ENCODE measurements at regions not wholly inside any gene's neighbourhood (a gene's known extent, or its start where the extent isn't known, plus 50 kb on each side); places are given as distances from the start of the nearest gene placed in this dataset.

DNA sequence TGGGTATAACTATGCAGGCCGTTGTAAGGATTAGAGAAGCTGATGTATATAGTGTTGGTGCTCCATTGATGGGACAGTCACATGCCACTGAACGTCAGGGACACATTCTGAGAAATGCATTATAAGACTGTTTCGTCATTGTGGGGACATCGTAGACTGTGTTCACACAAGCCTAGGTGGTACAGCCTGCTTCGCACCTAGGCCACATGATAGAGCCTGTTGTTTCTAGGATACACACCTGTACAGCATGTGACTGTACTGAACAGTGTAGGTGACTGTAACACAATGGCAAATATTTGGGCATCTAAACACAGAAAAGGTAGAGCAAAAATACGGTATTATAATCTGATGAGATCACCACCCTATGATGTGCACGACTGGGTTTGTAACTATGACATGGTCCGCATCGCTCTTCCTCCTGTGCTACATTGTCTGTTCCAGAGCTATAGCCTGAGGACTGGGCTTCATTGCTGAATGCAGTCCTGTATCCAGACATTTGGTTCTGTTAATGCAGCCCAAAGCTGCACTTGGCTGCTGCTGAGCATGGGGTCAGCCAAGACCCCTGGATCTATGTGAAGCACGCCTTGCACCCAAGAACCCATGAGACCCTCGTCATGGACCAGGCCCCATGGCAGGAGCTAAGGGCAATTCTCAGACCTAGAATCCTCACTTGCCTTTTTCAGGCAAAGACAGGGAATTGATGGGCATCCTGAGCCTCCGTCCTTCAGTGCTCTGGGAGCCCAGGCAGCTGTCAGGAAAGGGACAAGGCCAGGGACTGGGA is 51.1 kb upstream of the THY1 start:
- no peak for TF ChIP-seq NFIC (IDR thresholded peaks at IDR 0.05)
- TF ChIP-seq FOXM1 (IDR thresholded peaks at IDR 0.05; ENCODE audit: borderline replicate concordance, low read depth) = no peak
- no peak for TF ChIP-seq TCF12 (IDR thresholded peaks at IDR 0.05; ENCODE audit: low read depth)
- no peak for TF ChIP-seq CEBPB (IDR thresholded peaks at IDR 0.05)
- no peak for TF ChIP-seq RAD21 (IDR thresholded peaks at IDR 0.05; ENCODE audit: low read depth)
- TF ChIP-seq, protein P1, sequence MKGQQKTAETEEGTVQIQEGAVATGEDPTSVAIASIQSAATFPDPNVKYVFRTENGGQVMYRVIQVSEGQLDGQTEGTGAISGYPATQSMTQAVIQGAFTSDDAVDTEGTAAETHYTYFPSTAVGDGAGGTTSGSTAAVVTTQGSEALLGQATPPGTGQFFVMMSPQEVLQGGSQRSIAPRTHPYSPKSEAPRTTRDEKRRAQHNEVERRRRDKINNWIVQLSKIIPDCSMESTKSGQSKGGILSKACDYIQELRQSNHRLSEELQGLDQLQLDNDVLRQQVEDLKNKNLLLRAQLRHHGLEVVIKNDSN (IDR thresholded peaks at IDR 0.05) = no peak
- no peak for TF ChIP-seq YY1 (IDR thresholded peaks at IDR 0.05; ENCODE audit: low read depth)
- no peak for TF ChIP-seq TAF1 (IDR thresholded peaks at IDR 0.05; ENCODE audit: low read depth)
- no peak for TF ChIP-seq EP300 (IDR thresholded peaks at IDR 0.05; ENCODE audit: borderline replicate concordance)
- TF ChIP-seq, protein P2, sequence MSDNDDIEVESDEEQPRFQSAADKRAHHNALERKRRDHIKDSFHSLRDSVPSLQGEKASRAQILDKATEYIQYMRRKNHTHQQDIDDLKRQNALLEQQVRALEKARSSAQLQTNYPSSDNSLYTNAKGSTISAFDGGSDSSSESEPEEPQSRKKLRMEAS (IDR thresholded peaks at IDR 0.05) = no peak
- TF ChIP-seq CREB1 (IDR thresholded peaks at IDR 0.05; ENCODE audit: low read depth) = no peak
- no peak for TF ChIP-seq EGR1 (IDR thresholded peaks at IDR 0.05)
- TF ChIP-seq, protein P3, sequence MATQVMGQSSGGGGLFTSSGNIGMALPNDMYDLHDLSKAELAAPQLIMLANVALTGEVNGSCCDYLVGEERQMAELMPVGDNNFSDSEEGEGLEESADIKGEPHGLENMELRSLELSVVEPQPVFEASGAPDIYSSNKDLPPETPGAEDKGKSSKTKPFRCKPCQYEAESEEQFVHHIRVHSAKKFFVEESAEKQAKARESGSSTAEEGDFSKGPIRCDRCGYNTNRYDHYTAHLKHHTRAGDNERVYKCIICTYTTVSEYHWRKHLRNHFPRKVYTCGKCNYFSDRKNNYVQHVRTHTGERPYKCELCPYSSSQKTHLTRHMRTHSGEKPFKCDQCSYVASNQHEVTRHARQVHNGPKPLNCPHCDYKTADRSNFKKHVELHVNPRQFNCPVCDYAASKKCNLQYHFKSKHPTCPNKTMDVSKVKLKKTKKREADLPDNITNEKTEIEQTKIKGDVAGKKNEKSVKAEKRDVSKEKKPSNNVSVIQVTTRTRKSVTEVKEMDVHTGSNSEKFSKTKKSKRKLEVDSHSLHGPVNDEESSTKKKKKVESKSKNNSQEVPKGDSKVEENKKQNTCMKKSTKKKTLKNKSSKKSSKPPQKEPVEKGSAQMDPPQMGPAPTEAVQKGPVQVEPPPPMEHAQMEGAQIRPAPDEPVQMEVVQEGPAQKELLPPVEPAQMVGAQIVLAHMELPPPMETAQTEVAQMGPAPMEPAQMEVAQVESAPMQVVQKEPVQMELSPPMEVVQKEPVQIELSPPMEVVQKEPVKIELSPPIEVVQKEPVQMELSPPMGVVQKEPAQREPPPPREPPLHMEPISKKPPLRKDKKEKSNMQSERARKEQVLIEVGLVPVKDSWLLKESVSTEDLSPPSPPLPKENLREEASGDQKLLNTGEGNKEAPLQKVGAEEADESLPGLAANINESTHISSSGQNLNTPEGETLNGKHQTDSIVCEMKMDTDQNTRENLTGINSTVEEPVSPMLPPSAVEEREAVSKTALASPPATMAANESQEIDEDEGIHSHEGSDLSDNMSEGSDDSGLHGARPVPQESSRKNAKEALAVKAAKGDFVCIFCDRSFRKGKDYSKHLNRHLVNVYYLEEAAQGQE (IDR thresholded peaks at IDR 0.05; ENCODE audit: low read depth) = no peak

Measured in Ishikawa (cell line).